ENCODE measurements at regions not wholly inside any gene's neighbourhood (a gene's known extent, or its start where the extent isn't known, plus 50 kb on each side); places are given as distances from the start of the nearest gene placed in this dataset.
"Not testable (repeated sequence)": the region's sequence is repeated elsewhere in the genome, so short reads cannot be mapped to it uniquely, and the experiment has no call there.

- not testable (repeated sequence) for H3K27ac Mint-ChIP-seq, H3K4me1 Mint-ChIP-seq, H3K27me3 Mint-ChIP-seq, H3K4me3 Mint-ChIP-seq, H3K36me3 Mint-ChIP-seq, H3K9me3 Mint-ChIP-seq
Measured at GRCh38 chr7:68231011-68231410, 1234.4 kb downstream of the TYW1 start.

- H3K36me3 Mint-ChIP-seq = no peaks in the 10 kb centered on the region
- no peak overlapping the region for H3K4me3 Mint-ChIP-seq
- H3K4me1 Mint-ChIP-seq = no peaks in the 10 kb centered on the region
- no peak overlapping the region for H3K27ac Mint-ChIP-seq
- H3K9me3 Mint-ChIP-seq = peaks cover 5% of the 10 kb centered on the region
- no peaks in the 10 kb centered on the region for H3K27me3 Mint-ChIP-seq
Measured at GRCh38 chr7:68235937-68236336, 1239.3 kb downstream of the TYW1 start.

- H3K36me3 Mint-ChIP-seq = no peaks in the 10 kb centered on the region
Measured at GRCh38 chr7:68238204-68238805, 1241.7 kb downstream of the TYW1 start.

GRCh38 chr7:68243128-68243527, 1246.5 kb downstream of the TYW1 start:
- Mint-ChIP-seq H3K9me3 (peaks cover 15% of the 10 kb centered on the region), H3K4me1 (no peaks in the 10 kb centered on the region), H3K27ac (no peak overlapping the region), H3K4me3 (no peak overlapping the region), H3K36me3 (no peaks in the 10 kb centered on the region), H3K27me3 (no peaks in the 10 kb centered on the region)

More at GRCh38 chr7:68238204-68238805, 1241.7 kb downstream of the TYW1 start:
- Mint-ChIP-seq H3K9me3 (peaks cover 10% of the 10 kb centered on the region), H3K27ac (no peak overlapping the region), H3K4me3 (no peak overlapping the region), H3K27me3 (no peaks in the 10 kb centered on the region), H3K4me1 (no peaks in the 10 kb centered on the region)

GRCh38 chr7:68244389-68244788, 1247.8 kb downstream of the TYW1 start:
- peaks cover 19% of the 10 kb centered on the region for H3K9me3 Mint-ChIP-seq
- H3K27me3 Mint-ChIP-seq = no peaks in the 10 kb centered on the region
- H3K27ac Mint-ChIP-seq = no peak overlapping the region
- H3K36me3 Mint-ChIP-seq = peaks cover under 1% of the 10 kb centered on the region
- no peaks in the 10 kb centered on the region for H3K4me1 Mint-ChIP-seq
- no peak overlapping the region for H3K4me3 Mint-ChIP-seq

- no peak overlapping the region for H3K27ac Mint-ChIP-seq
- no peaks in the 10 kb centered on the region for H3K27me3 Mint-ChIP-seq
- H3K4me1 Mint-ChIP-seq = no peaks in the 10 kb centered on the region
- H3K9me3 Mint-ChIP-seq = peaks cover 18% of the 10 kb centered on the region
- H3K36me3 Mint-ChIP-seq = peaks cover 1% of the 10 kb centered on the region
- H3K4me3 Mint-ChIP-seq = no peak overlapping the region
Measured at GRCh38 chr7:68245688-68246087, 1249.1 kb downstream of the TYW1 start.

- Mint-ChIP-seq H3K9me3 (peaks cover 18% of the 10 kb centered on the region), H3K4me3 (no peak overlapping the region), H3K27ac (no peak overlapping the region), H3K4me1 (no peaks in the 10 kb centered on the region), H3K36me3 (peaks cover 1% of the 10 kb centered on the region), H3K27me3 (no peaks in the 10 kb centered on the region)
Measured at GRCh38 chr7:68246189-68246633, 1249.6 kb downstream of the TYW1 start.

- no peaks in the 10 kb centered on the region for H3K4me1 Mint-ChIP-seq
- H3K27me3 Mint-ChIP-seq = no peaks in the 10 kb centered on the region
- H3K9me3 Mint-ChIP-seq = peaks cover 18% of the 10 kb centered on the region
- peaks cover 1% of the 10 kb centered on the region for H3K36me3 Mint-ChIP-seq
- H3K4me3 Mint-ChIP-seq = no peak overlapping the region
- no peak overlapping the region for H3K27ac Mint-ChIP-seq
Measured at GRCh38 chr7:68247126-68247525, 1250.5 kb downstream of the TYW1 start.

GRCh38 chr7:68247571-68247970, 1250.9 kb downstream of the TYW1 start:
- no peaks in the 10 kb centered on the region for H3K4me1 Mint-ChIP-seq
- H3K9me3 Mint-ChIP-seq = peaks cover 14% of the 10 kb centered on the region
- H3K4me3 Mint-ChIP-seq = no peak overlapping the region
- peaks cover 1% of the 10 kb centered on the region for H3K36me3 Mint-ChIP-seq
- no peak overlapping the region for H3K27ac Mint-ChIP-seq
- no peaks in the 10 kb centered on the region for H3K27me3 Mint-ChIP-seq

GRCh38 chr7:68248973-68249372, 1252.3 kb downstream of the TYW1 start:
- H3K27me3 Mint-ChIP-seq = no peaks in the 10 kb centered on the region

GRCh38 chr7:68249611-68250010, 1253.0 kb downstream of the TYW1 start:
- Mint-ChIP-seq H3K36me3 (peaks cover 1% of the 10 kb centered on the region), H3K27ac (no peak overlapping the region), H3K27me3 (no peaks in the 10 kb centered on the region), H3K4me1 (no peaks in the 10 kb centered on the region), H3K4me3 (no peak overlapping the region), H3K9me3 (peaks cover 8% of the 10 kb centered on the region)

More at GRCh38 chr7:68248973-68249372, 1252.3 kb downstream of the TYW1 start:
- no peak overlapping the region for H3K4me3 Mint-ChIP-seq
- H3K27ac Mint-ChIP-seq = no peak overlapping the region
- no peaks in the 10 kb centered on the region for H3K4me1 Mint-ChIP-seq
- H3K9me3 Mint-ChIP-seq = peaks cover 13% of the 10 kb centered on the region
- peaks cover 1% of the 10 kb centered on the region for H3K36me3 Mint-ChIP-seq

GRCh38 chr7:68250143-68250542, 1253.5 kb downstream of the TYW1 start:
- H3K4me3 Mint-ChIP-seq = no peak overlapping the region
- H3K27me3 Mint-ChIP-seq = no peaks in the 10 kb centered on the region
- no peak overlapping the region for H3K27ac Mint-ChIP-seq
- no peaks in the 10 kb centered on the region for H3K4me1 Mint-ChIP-seq
- H3K36me3 Mint-ChIP-seq = peaks cover 1% of the 10 kb centered on the region
- H3K9me3 Mint-ChIP-seq = peaks cover 8% of the 10 kb centered on the region

- H3K9me3 Mint-ChIP-seq, H3K27me3 Mint-ChIP-seq, H3K4me1 Mint-ChIP-seq, H3K36me3 Mint-ChIP-seq, H3K27ac Mint-ChIP-seq, H3K4me3 Mint-ChIP-seq: not testable (repeated sequence)
Measured at GRCh38 chr7:68254815-68255214, 1258.2 kb downstream of the TYW1 start.

- no peaks in the 10 kb centered on the region for H3K4me1 Mint-ChIP-seq
- H3K4me3 Mint-ChIP-seq = no peak overlapping the region
- H3K36me3 Mint-ChIP-seq = no peaks in the 10 kb centered on the region
- H3K9me3 Mint-ChIP-seq = no peaks in the 10 kb centered on the region
- H3K27ac Mint-ChIP-seq = no peak overlapping the region
- no peaks in the 10 kb centered on the region for H3K27me3 Mint-ChIP-seq
Measured at GRCh38 chr7:68256295-68256694, 1259.7 kb downstream of the TYW1 start.

GRCh38 chr7:68258609-68259008, 1262.0 kb downstream of the TYW1 start:
- Mint-ChIP-seq H3K27me3 (no peaks in the 10 kb centered on the region), H3K4me3 (no peak overlapping the region), H3K4me1 (no peaks in the 10 kb centered on the region), H3K36me3 (no peaks in the 10 kb centered on the region), H3K9me3 (peaks cover 9% of the 10 kb centered on the region), H3K27ac (no peak overlapping the region)

GRCh38 chr7:68265258-68265657, 1268.6 kb downstream of the TYW1 start:
- Mint-ChIP-seq H3K27me3 (no peaks in the 10 kb centered on the region), H3K9me3 (peaks cover 22% of the 10 kb centered on the region), H3K4me3 (no peak overlapping the region), H3K4me1 (no peaks in the 10 kb centered on the region), H3K36me3 (no peaks in the 10 kb centered on the region), H3K27ac (no peak overlapping the region)

- Mint-ChIP-seq H3K4me1 (no peaks in the 10 kb centered on the region), H3K9me3 (peaks cover 22% of the 10 kb centered on the region), H3K27me3 (no peaks in the 10 kb centered on the region), H3K4me3 (no peak overlapping the region), H3K27ac (no peak overlapping the region), H3K36me3 (no peaks in the 10 kb centered on the region)
Measured at GRCh38 chr7:68266004-68266579, 1269.5 kb downstream of the TYW1 start.
